Neural progenitor cell (in vitro differentiated cells): ENCODE measurements at regions not wholly inside any gene's neighbourhood (a gene's known extent, or its start where the extent isn't known, plus 50 kb on each side); places are given as distances from the start of the nearest gene placed in this dataset.

ENCODE experiments used
- DNase-seq: peaks from one replicate; pipeline ENCODE4 v3.0.0-alpha.2; 2016; ENCODE audit warnings: low spot score
- H2AFZ ChIP-seq: fragments of 200-600 bp; sonication (generic); replicated peaks from 2 replicates; pipeline ENCODE4 v1.6.1; 2016; ENCODE audit warnings: antibody characterized with exemption
- H3F3A ChIP-seq: fragments of 200-600 bp; sonication (generic); 2 replicates; pipeline ENCODE4 v1.6.1; 2016; ENCODE audit warnings: antibody characterized with exemption, low read depth
- H3K27ac ChIP-seq: fragments of 200-600 bp; sonication (generic); 2 replicates; pipeline ENCODE4 v1.5.1; 2016; ENCODE audit warnings: mild to moderate bottlenecking
- H3K27me3 ChIP-seq: fragments of 200-600 bp; sonication (generic); 2 replicates; pipeline ENCODE4 v1.6.1; 2016; ENCODE audit warnings: mild to moderate bottlenecking, moderate library complexity
- H3K36me3 ChIP-seq: fragments of 200-600 bp; sonication (generic); 2 replicates; pipeline ENCODE4 v1.5.1; 2016
- H3K4me1 ChIP-seq: fragments of 200-600 bp; sonication (generic); 2 replicates; pipeline ENCODE4 v1.6.1; 2016; ENCODE audit warnings: mixed run types
- H3K4me2 ChIP-seq: fragments of 200-600 bp; sonication (generic); 2 replicates; pipeline ENCODE4 v1.6.1; 2016
- H3K4me3 ChIP-seq: fragments of 200-600 bp; sonication (generic); 2 replicates; pipeline ENCODE4 v1.5.1; 2016
- H3K79me2 ChIP-seq: fragments of 200-600 bp; sonication (generic); 2 replicates; pipeline ENCODE4 v1.6.1; 2016; ENCODE audit warnings: low read depth
- H3K9ac ChIP-seq: fragments of 200-600 bp; sonication (generic); 2 replicates; pipeline ENCODE4 v1.6.1; 2016
- H3K9me3 ChIP-seq: fragments of 200-600 bp; sonication (generic); 2 replicates; pipeline ENCODE4 v1.5.1; 2016; ENCODE audit warnings: low read depth
- H4K20me1 ChIP-seq: fragments of 200-600 bp; sonication (generic); 2 replicates; pipeline ENCODE4 v1.6.1; 2016; ENCODE audit warnings: low read depth
- H3K27ac Mint-ChIP-seq: 3 replicates; pipeline ENCODE4 v1.8.0; 2021; ENCODE audit warnings: mixed read lengths
- H3K27me3 Mint-ChIP-seq: 2 replicates; pipeline ENCODE4 v1.8.0; 2022; ENCODE audit warnings: low read depth, mild to moderate bottlenecking, inconsistent platforms, moderate library complexity, mixed read lengths; ENCODE audit not compliant: insufficient read depth
- H3K36me3 Mint-ChIP-seq: 3 replicates; pipeline ENCODE4 v1.8.0; 2021; ENCODE audit warnings: mixed read lengths
- H3K4me1 Mint-ChIP-seq: 3 replicates; pipeline ENCODE4 v1.8.0; 2021; ENCODE audit warnings: mixed read lengths
- H3K4me3 Mint-ChIP-seq: 3 replicates; pipeline ENCODE4 v1.8.0; 2021; ENCODE audit warnings: mild to moderate bottlenecking, moderate library complexity, mixed read lengths
- H3K9me3 Mint-ChIP-seq: 3 replicates; pipeline ENCODE4 v1.8.0; 2020; ENCODE audit warnings: mixed read lengths
- CTCF ChIP-seq: fragments of 200-600 bp; sonication (generic); IDR thresholded peaks from 2 replicates; pipeline ENCODE4 v1.5.1; 2017; ENCODE audit warnings: antibody characterized with exemption, mild to moderate bottlenecking
- EZH2 ChIP-seq: fragments of 200-600 bp; sonication (generic); IDR thresholded peaks from 2 replicates; pipeline ENCODE4 v1.6.1; 2017; ENCODE audit warnings: antibody characterized with exemption, mild to moderate bottlenecking, moderate library complexity
- EZH2phosphoT487 ChIP-seq: fragments of 200-600 bp; sonication (generic); IDR thresholded peaks from 2 replicates; pipeline ENCODE4 v1.6.1; 2017; ENCODE audit warnings: antibody characterized with exemption

DNA sequence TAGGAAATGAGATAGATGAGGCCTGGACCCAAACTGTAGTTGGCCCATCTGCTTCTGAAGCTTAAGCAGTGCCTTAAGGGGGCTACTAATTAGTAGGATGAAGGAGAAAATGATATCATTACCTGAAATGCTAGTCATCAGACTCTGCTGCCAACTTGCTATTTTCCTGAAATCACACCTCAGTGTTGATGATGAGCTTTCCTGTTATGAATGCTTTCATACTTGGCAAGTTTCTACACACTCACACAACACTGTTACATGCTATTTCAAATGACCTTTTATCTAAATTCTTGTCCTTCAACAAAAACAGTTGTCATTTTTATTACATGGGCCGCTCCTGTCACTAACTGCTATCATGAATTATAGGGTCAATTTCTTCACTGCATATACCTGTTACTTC is 416.0 kb downstream of the PRDM5 start:
- Histone ChIP-seq H4K20me1 (no peaks in the 10 kb centered on the region), H3K4me1 (peaks cover 3% of the 10 kb centered on the region), H3K4me3 (no peak overlapping the region), H3K27ac (no peak overlapping the region), H3K27me3 (no peaks in the 10 kb centered on the region), H3K79me2 (no peaks in the 10 kb centered on the region), H3K9me3 (no peaks in the 10 kb centered on the region), H3F3A (no peaks in the 10 kb centered on the region), H3K36me3 (no peaks in the 10 kb centered on the region), H3K4me2 (no peak overlapping the region), H2AFZ (no peak overlapping the region), H3K9ac (no peak overlapping the region)
- H3K27ac Mint-ChIP-seq: no peak overlapping the region
- no peak for DNase-seq
- H3K4me3 Mint-ChIP-seq: no peak overlapping the region
- H3K4me1 Mint-ChIP-seq: peaks cover 10% of the 10 kb centered on the region
- no peak for TF ChIP-seq EZH2phosphoT487
- no peak for TF ChIP-seq CTCF
- TF ChIP-seq EZH2: no peak
- H3K36me3 Mint-ChIP-seq: peaks cover 1% of the 10 kb centered on the region
- H3K9me3 Mint-ChIP-seq: peaks cover 14% of the 10 kb centered on the region
- no peaks in the 10 kb centered on the region for H3K27me3 Mint-ChIP-seq

GRCh38 chr4:120498678-120499077 is 423.8 kb downstream of the PRDM5 start:
- Histone ChIP-seq H3K79me2 (no peaks in the 10 kb centered on the region), H3K36me3 (no peaks in the 10 kb centered on the region), H3K9me3 (no peaks in the 10 kb centered on the region), H2AFZ (no peak overlapping the region), H3K9ac (no peak overlapping the region), H3K4me2 (no peak overlapping the region), H3F3A (no peaks in the 10 kb centered on the region), H3K27me3 (no peaks in the 10 kb centered on the region), H4K20me1 (no peaks in the 10 kb centered on the region), H3K4me1 (no peaks in the 10 kb centered on the region), H3K4me3 (no peak overlapping the region), H3K27ac (no peak overlapping the region)
- Mint-ChIP-seq H3K4me1 (peaks cover 5% of the 10 kb centered on the region), H3K27me3 (no peaks in the 10 kb centered on the region), H3K36me3 (no peaks in the 10 kb centered on the region), H3K9me3 (peaks cover 4% of the 10 kb centered on the region), H3K4me3 (no peak overlapping the region), H3K27ac (no peak overlapping the region)
- no peak for TF ChIP-seq EZH2phosphoT487
- TF ChIP-seq EZH2: no peak
- no peak for TF ChIP-seq CTCF
- DNase-seq: no peak

- H3K36me3 ChIP-seq: no peaks in the 10 kb centered on the region
- H3K4me2 ChIP-seq: no peak overlapping the region
- no peak overlapping the region for H2AFZ ChIP-seq
- H3K9me3 Mint-ChIP-seq: no peaks in the 10 kb centered on the region
- TF ChIP-seq CTCF: no peak
- no peak for TF ChIP-seq EZH2phosphoT487
- TF ChIP-seq EZH2: no peak
- H3K27me3 Mint-ChIP-seq: no peaks in the 10 kb centered on the region
- H3F3A ChIP-seq: no peaks in the 10 kb centered on the region
- H3K4me1 ChIP-seq: no peaks in the 10 kb centered on the region
- no peaks in the 10 kb centered on the region for H3K79me2 ChIP-seq
- no peak for DNase-seq
- no peak overlapping the region for H3K27ac Mint-ChIP-seq
- no peaks in the 10 kb centered on the region for H3K27me3 ChIP-seq
- H3K9ac ChIP-seq: no peak overlapping the region
- no peaks in the 10 kb centered on the region for H4K20me1 ChIP-seq
- no peak overlapping the region for H3K27ac ChIP-seq
- H3K4me3 ChIP-seq: no peak overlapping the region
- no peak overlapping the region for H3K4me3 Mint-ChIP-seq
- H3K9me3 ChIP-seq: no peaks in the 10 kb centered on the region
- H3K4me1 Mint-ChIP-seq: no peaks in the 10 kb centered on the region
- H3K36me3 Mint-ChIP-seq: no peaks in the 10 kb centered on the region
Observed at GRCh38 chr4:120491481-120491880, 424.8 kb upstream of the MAD2L1 start.

GRCh38 chr4:120481756-120482155 is 415.1 kb upstream of the MAD2L1 start:
- TF ChIP-seq CTCF: no peak
- TF ChIP-seq EZH2phosphoT487: no peak
- no peak for TF ChIP-seq EZH2
- H3K4me1 ChIP-seq: no peaks in the 10 kb centered on the region

More at GRCh38 chr4:120481756-120482155, 415.1 kb upstream of the MAD2L1 start:
- Mint-ChIP-seq H3K4me3 (no peak overlapping the region), H3K9me3 (no peaks in the 10 kb centered on the region), H3K4me1 (no peaks in the 10 kb centered on the region), H3K36me3 (no peaks in the 10 kb centered on the region), H3K27me3 (no peaks in the 10 kb centered on the region), H3K27ac (no peak overlapping the region)
- H3K9me3 ChIP-seq: no peaks in the 10 kb centered on the region
- H2AFZ ChIP-seq: no peak overlapping the region
- no peak overlapping the region for H3K4me3 ChIP-seq
- H3K27ac ChIP-seq: no peak overlapping the region
- H3F3A ChIP-seq: no peaks in the 10 kb centered on the region
- H3K4me2 ChIP-seq: no peak overlapping the region
- DNase-seq: no peak
- no peaks in the 10 kb centered on the region for H3K27me3 ChIP-seq
- no peaks in the 10 kb centered on the region for H4K20me1 ChIP-seq
- H3K36me3 ChIP-seq: no peaks in the 10 kb centered on the region
- no peak overlapping the region for H3K9ac ChIP-seq
- no peaks in the 10 kb centered on the region for H3K79me2 ChIP-seq
